DOHH2 (cell line): ENCODE measurements at regions not wholly inside any gene's neighbourhood (a gene's known extent, or its start where the extent isn't known, plus 50 kb on each side); places are given as distances from the start of the nearest gene placed in this dataset.

Source experiments
- H3F3A ChIP-seq: fragments of 200-600 bp; sonication (generic), shearing (Covaris generic); 2 replicates; pipeline ENCODE4 v1.6.0; 2016; ENCODE audit warnings: antibody characterized with exemption, mild to moderate bottlenecking; ENCODE audit not compliant: control insufficient read depth, insufficient read depth
- H3K27ac ChIP-seq: fragments of 200-600 bp; sonication (generic); 2 replicates; pipeline ENCODE4 v1.5.1; 2014; ENCODE audit warnings: low read depth, mild to moderate bottlenecking, low read length, moderate library complexity
- H3K27me3 ChIP-seq: fragments of 200-600 bp; sonication (generic); 2 replicates; pipeline ENCODE4 v1.6.1; 2014; ENCODE audit warnings: mild to moderate bottlenecking, low read length, mixed read lengths; ENCODE audit not compliant: control insufficient read depth
- H3K36me3 ChIP-seq: fragments of 200-600 bp; sonication (generic); 2 replicates; pipeline ENCODE4 v1.6.1; 2014; ENCODE audit warnings: mild to moderate bottlenecking, low read length, moderate library complexity, mixed read lengths; ENCODE audit not compliant: control insufficient read depth
- H3K4me1 ChIP-seq: fragments of 200-600 bp; sonication (generic); 2 replicates; pipeline ENCODE4 v1.6.1; 2014; ENCODE audit warnings: mild to moderate bottlenecking, low read length, mixed read lengths; ENCODE audit not compliant: control insufficient read depth
- H3K4me2 ChIP-seq: fragments of 200-600 bp; sonication (generic); 2 replicates; pipeline ENCODE4 v1.6.0; 2014; ENCODE audit warnings: mild to moderate bottlenecking, low read length, moderate library complexity
- H3K4me3 ChIP-seq: fragments of 200-600 bp; sonication (generic); 2 replicates; pipeline ENCODE4 v1.5.1; 2014; ENCODE audit warnings: mild to moderate bottlenecking, low read length, mixed read lengths
- H3K79me2 ChIP-seq: fragments of 200-600 bp; sonication (generic); 2 replicates; pipeline ENCODE4 v1.6.1; 2014; ENCODE audit warnings: mild to moderate bottlenecking, low read length, mixed read lengths; ENCODE audit not compliant: control insufficient read depth
- H3K9me2 ChIP-seq: fragments of 200-600 bp; sonication (generic); replicated peaks from 2 replicates; pipeline ENCODE4 v1.6.1; 2014; ENCODE audit warnings: mild to moderate bottlenecking, low read length, mixed read lengths; ENCODE audit not compliant: control insufficient read depth
- H3K9me3 ChIP-seq: fragments of 200-600 bp; sonication (generic); 2 replicates; pipeline ENCODE4 v1.6.1; 2014; ENCODE audit warnings: antibody characterized with exemption, low read length, mixed read lengths; ENCODE audit not compliant: control insufficient read depth, insufficient read depth
- H4K20me1 ChIP-seq: fragments of 200-600 bp; sonication (generic); 2 replicates; pipeline ENCODE4 v1.6.0; 2014; ENCODE audit warnings: low read depth, mild to moderate bottlenecking, antibody characterized with exemption, low read length, moderate library complexity; ENCODE audit not compliant: control insufficient read depth, insufficient read depth
- CTCF ChIP-seq: fragments of 200-600 bp; sonication (generic); IDR thresholded peaks from one replicate; pipeline ENCODE4 v1.5.1; 2014; ENCODE audit warnings: antibody characterized with exemption, mild to moderate bottlenecking, low read depth, low read length; ENCODE audit not compliant: poor library complexity, severe bottlenecking
- EZH2phosphoT487 ChIP-seq: fragments of 200-600 bp; sonication (generic); IDR thresholded peaks from 2 replicates; pipeline ENCODE4 v1.6.1; 2017; ENCODE audit warnings: borderline replicate concordance, mild to moderate bottlenecking, antibody characterized with exemption, low read length, moderate library complexity, mixed read lengths

GRCh38 chr5:56538580-56538979 lies 276.8 kb upstream of the MAP3K1 start:
- Histone ChIP-seq H3K27ac (no peak overlapping the region), H4K20me1 (no peaks in the 10 kb centered on the region), H3K4me2 (no peak overlapping the region), H3K9me2 (no peaks in the 10 kb centered on the region; the same call in 1 of the 2 replicates), H3K4me3 (no peak overlapping the region), H3K79me2 (no peaks in the 10 kb centered on the region), H3K27me3 (no peaks in the 10 kb centered on the region), H3K9me3 (no peaks in the 10 kb centered on the region; the same call in 1 of the 2 replicates), H3K36me3 (no peaks in the 10 kb centered on the region), H3K4me1 (no peaks in the 10 kb centered on the region), H3F3A (no peaks in the 10 kb centered on the region)
- TF ChIP-seq EZH2phosphoT487 (no peak), CTCF (no peak)

GRCh38 chr5:56535347-56535746 lies 280.0 kb upstream of the MAP3K1 start:
- Histone ChIP-seq H3K4me2 (no peak overlapping the region), H3F3A (no peaks in the 10 kb centered on the region), H3K27ac (no peak overlapping the region), H3K4me3 (no peak overlapping the region), H3K36me3 (no peaks in the 10 kb centered on the region), H4K20me1 (no peaks in the 10 kb centered on the region), H3K79me2 (no peaks in the 10 kb centered on the region), H3K9me3 (no peaks in the 10 kb centered on the region; the same call in 1 of the 2 replicates), H3K9me2 (no peaks in the 10 kb centered on the region; the same call in 1 of the 2 replicates), H3K27me3 (no peaks in the 10 kb centered on the region), H3K4me1 (no peaks in the 10 kb centered on the region)
- no peak for TF ChIP-seq EZH2phosphoT487
- TF ChIP-seq CTCF, result no peak

- H3K27ac ChIP-seq, result no peak overlapping the region
- H3K4me2 ChIP-seq, result no peak overlapping the region
Measured at GRCh38 chr5:56534102-56534829, 281.1 kb upstream of the MAP3K1 start.

More at GRCh38 chr5:56534102-56534829, 281.1 kb upstream of the MAP3K1 start:
- Histone ChIP-seq H4K20me1 (no peaks in the 10 kb centered on the region), H3K4me1 (no peaks in the 10 kb centered on the region), H3K79me2 (no peaks in the 10 kb centered on the region), H3K9me2 (no peaks in the 10 kb centered on the region; the same call in 1 of the 2 replicates), H3F3A (no peaks in the 10 kb centered on the region), H3K36me3 (no peaks in the 10 kb centered on the region), H3K4me3 (no peak overlapping the region), H3K27me3 (no peaks in the 10 kb centered on the region), H3K9me3 (no peaks in the 10 kb centered on the region; the same call in 1 of the 2 replicates)
- TF ChIP-seq CTCF (no peak), EZH2phosphoT487 (no peak)
